ENCODE measurements at regions not wholly inside any gene's neighbourhood (a gene's known extent, or its start where the extent isn't known, plus 50 kb on each side); places are given as distances from the start of the nearest gene placed in this dataset.

- Histone ChIP-seq H3K4me3 (no peak overlapping the region), H3K4me2 (no peak overlapping the region), H3K27ac (no peak overlapping the region), H3K9me3 (no peaks in the 10 kb centered on the region), H3K4me1 (no peaks in the 10 kb centered on the region)
- ChIA-PET POLR2A (no interaction called here), CTCF (interaction anchor here (1.5 kb wide), 1 partner anchor 10 kb away, joined by 4 read pairs; no protein-coding TSS in a partner anchor)
- ATAC-seq (no peak), FAIRE-seq (no peak), DNase-seq (ENCODE audit: low read depth in 1 of 2, low spot score in 1 of 2) (no peak)
- WGBS (ENCODE audit: missing lambda C conversion rate): 27% methylated on average over 7 of the region's 7 CpGs
- TF ChIP-seq HEYL (CRISPR knock-in tag; IDR thresholded peaks at IDR 0.05) (no peak), HDAC2 (IDR thresholded peaks at IDR 0.05) (no peak), ESRRA (IDR thresholded peaks at IDR 0.05; ENCODE audit: borderline replicate concordance, low read length) (no peak), FOSL2 (IDR thresholded peaks at IDR 0.05) (no peak), FOSL2 (CRISPR knock-in tag; IDR thresholded peaks at IDR 0.05) (no peak), CHD2 (IDR thresholded peaks at IDR 0.05; ENCODE audit: low read length, partially characterized antibody) (no peak), JUNB (IDR thresholded peaks at IDR 0.05) (no peak), HOXA7 (CRISPR knock-in tag; IDR thresholded peaks at IDR 0.05) (no peak), NFE2L2 (conservative IDR thresholded peaks at IDR 0.05; ENCODE audit: low read length) (no peak), ZC3H11A (IDR thresholded peaks at IDR 0.05) (no peak), KDM1A (IDR thresholded peaks at IDR 0.05; ENCODE audit: low read depth) (no peak), EP300 (IDR thresholded peaks at IDR 0.05) (no peak), MYC (IDR thresholded peaks at IDR 0.05; ENCODE audit: borderline replicate concordance, low read length) (no peak), RFX5 (IDR thresholded peaks at IDR 0.05) (no peak), SMC3 (IDR thresholded peaks at IDR 0.05) (no peak)
These were observed 262.8 kb upstream of the UBE2E2 start for GRCh38 chr3:22940285-22940684.

DNA sequence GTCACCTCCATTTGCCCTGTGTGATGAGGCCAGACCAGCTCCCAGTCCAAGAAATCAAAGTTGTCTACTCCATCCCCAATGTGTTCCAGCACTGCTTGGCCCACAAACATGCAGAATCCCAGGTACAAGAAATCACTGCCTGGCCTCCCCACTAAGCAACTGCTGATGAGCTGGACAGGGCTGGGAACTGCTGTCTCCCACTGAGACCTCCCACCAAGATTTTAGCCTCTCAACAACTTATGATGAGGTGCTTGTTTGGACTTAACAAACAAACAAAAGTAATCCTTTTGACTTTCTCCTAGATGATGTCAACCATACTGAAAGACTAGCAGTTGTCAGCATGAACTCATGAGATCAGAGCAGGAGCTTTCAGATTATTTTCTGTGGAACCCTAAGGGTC, 260.1 kb upstream of the UBE2E2 start:
- FAIRE-seq: no peak
- Histone ChIP-seq H3K4me1 (no peaks in the 10 kb centered on the region), H3K4me3 (no peak overlapping the region), H3K27ac (no peak overlapping the region), H3K4me2 (no peak overlapping the region), H3K9me3 (no peaks in the 10 kb centered on the region)
- no peak for ATAC-seq
- CTCF ChIA-PET: interaction anchor here (0.7 to 1.0 kb wide), 2 partner anchors 10 to 56 kb away, joined by 3 to 4 read pairs; no protein-coding TSS in a partner anchor
- POLR2A ChIA-PET: no interaction called here
- TF ChIP-seq RFX5 (IDR thresholded peaks at IDR 0.05) (no peak), HDAC2 (IDR thresholded peaks at IDR 0.05) (no peak), ZC3H11A (IDR thresholded peaks at IDR 0.05) (no peak), HEYL (CRISPR knock-in tag; IDR thresholded peaks at IDR 0.05) (no peak), EHMT2 (IDR thresholded peaks at IDR 0.05; ENCODE audit: low read depth) (no peak), HOXB5 (CRISPR knock-in tag; IDR thresholded peaks at IDR 0.05) (no peak), POLR2AphosphoS2 (conservative IDR thresholded peaks at IDR 0.05; ENCODE audit: low read length) (no peak), RARB (CRISPR knock-in tag; IDR thresholded peaks at IDR 0.05) (no peak)
- TF ChIP-seq, protein P1, sequence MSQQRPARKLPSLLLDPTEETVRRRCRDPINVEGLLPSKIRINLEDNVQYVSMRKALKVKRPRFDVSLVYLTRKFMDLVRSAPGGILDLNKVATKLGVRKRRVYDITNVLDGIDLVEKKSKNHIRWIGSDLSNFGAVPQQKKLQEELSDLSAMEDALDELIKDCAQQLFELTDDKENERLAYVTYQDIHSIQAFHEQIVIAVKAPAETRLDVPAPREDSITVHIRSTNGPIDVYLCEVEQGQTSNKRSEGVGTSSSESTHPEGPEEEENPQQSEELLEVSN (IDR thresholded peaks at IDR 0.05; ENCODE audit: borderline replicate concordance, low read depth): no peak
- DNase-seq (ENCODE audit: low read depth in 1 of 2, low spot score in 1 of 2): no peak

DNA sequence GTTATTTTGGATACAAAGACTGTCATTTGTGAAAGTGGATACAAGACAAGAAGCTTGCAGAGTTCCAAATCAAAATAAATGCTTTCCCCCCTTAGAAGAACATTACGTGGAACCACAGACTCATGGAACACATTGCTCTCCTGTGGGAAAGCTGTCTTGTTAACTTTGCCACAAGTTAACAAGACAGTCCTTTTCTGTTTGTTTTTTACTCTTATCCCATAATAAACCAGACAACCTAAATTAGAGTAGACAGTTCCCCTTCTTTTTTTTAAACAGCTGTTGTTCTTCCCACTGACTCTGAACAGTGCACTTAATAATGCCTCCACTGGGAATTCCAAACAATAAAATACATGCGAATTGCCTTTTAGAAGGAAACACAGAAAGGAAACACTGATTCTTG, 255.3 kb upstream of the UBE2E2 start:
- CTCF ChIA-PET: interaction anchor here (3.4 kb wide), 1 partner anchor 13 kb away, joined by 11 read pairs; no protein-coding TSS in a partner anchor

More for the DNA sequence above, 255.3 kb upstream of the UBE2E2 start:
- ATAC-seq: no peak
- POLR2A ChIA-PET: no interaction called here
- Histone ChIP-seq H3K4me2 (no peak overlapping the region), H3K27ac (no peak overlapping the region), H3K9me3 (no peaks in the 10 kb centered on the region), H3K4me1 (no peaks in the 10 kb centered on the region), H3K4me3 (no peak overlapping the region)
- 56% methylated on average over 2 of the region's 2 CpGs for WGBS (ENCODE audit: missing lambda C conversion rate)
- no peak for DNase-seq (ENCODE audit: low read depth in 1 of 2, low spot score in 1 of 2)
- no peak for TF ChIP-seq NPAS2 (CRISPR knock-in tag; IDR thresholded peaks at IDR 0.05; ENCODE audit: borderline replicate concordance)
- TF ChIP-seq, protein P2, sequence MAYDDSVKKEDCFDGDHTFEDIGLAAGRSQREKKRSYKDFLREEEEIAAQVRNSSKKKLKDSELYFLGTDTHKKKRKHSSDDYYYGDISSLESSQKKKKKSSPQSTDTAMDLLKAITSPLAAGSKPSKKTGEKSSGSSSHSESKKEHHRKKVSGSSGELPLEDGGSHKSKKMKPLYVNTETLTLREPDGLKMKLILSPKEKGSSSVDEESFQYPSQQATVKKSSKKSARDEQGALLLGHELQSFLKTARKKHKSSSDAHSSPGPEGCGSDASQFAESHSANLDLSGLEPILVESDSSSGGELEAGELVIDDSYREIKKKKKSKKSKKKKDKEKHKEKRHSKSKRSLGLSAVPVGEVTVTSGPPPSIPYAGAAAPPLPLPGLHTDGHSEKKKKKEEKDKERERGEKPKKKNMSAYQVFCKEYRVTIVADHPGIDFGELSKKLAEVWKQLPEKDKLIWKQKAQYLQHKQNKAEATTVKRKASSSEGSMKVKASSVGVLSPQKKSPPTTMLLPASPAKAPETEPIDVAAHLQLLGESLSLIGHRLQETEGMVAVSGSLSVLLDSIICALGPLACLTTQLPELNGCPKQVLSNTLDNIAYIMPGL (CRISPR knock-in tag; IDR thresholded peaks at IDR 0.05; ENCODE audit: borderline replicate concordance): no peak
- TF ChIP-seq BHLHE40 (IDR thresholded peaks at IDR 0.05; ENCODE audit: low read depth, low read length): no peak
- TF ChIP-seq NFE2L2 (conservative IDR thresholded peaks at IDR 0.05; ENCODE audit: low read length): no peak
- TF ChIP-seq, protein P3, sequence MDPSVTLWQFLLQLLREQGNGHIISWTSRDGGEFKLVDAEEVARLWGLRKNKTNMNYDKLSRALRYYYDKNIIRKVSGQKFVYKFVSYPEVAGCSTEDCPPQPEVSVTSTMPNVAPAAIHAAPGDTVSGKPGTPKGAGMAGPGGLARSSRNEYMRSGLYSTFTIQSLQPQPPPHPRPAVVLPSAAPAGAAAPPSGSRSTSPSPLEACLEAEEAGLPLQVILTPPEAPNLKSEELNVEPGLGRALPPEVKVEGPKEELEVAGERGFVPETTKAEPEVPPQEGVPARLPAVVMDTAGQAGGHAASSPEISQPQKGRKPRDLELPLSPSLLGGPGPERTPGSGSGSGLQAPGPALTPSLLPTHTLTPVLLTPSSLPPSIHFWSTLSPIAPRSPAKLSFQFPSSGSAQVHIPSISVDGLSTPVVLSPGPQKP (IDR thresholded peaks at IDR 0.05; ENCODE audit: low read depth, low read length): no peak
- TF ChIP-seq SREBF2 (IDR thresholded peaks at IDR 0.05): no peak
- no peak for TF ChIP-seq TFCP2L1 (CRISPR knock-in tag; IDR thresholded peaks at IDR 0.05)
- no peak for TF ChIP-seq HOXB13 (CRISPR knock-in tag; IDR thresholded peaks at IDR 0.05; ENCODE audit: low read depth)
- no peak for TF ChIP-seq MAFK (IDR thresholded peaks at IDR 0.05; ENCODE audit: partially characterized antibody)
- no peak for TF ChIP-seq RARB (CRISPR knock-in tag; IDR thresholded peaks at IDR 0.05)
- TF ChIP-seq HEYL (CRISPR knock-in tag; IDR thresholded peaks at IDR 0.05): no peak
- no peak for TF ChIP-seq MAZ (IDR thresholded peaks at IDR 0.05; ENCODE audit: borderline replicate concordance, low read depth, low read length)
- no peak for TF ChIP-seq ZNF302 (CRISPR knock-in tag; IDR thresholded peaks at IDR 0.05)
- TF ChIP-seq EP300 (IDR thresholded peaks at IDR 0.05): no peak
- TF ChIP-seq TP53 (CRISPR knock-in tag; IDR thresholded peaks at IDR 0.05): no peak
- no peak for TF ChIP-seq PBX3 (IDR thresholded peaks at IDR 0.05)
- FAIRE-seq: no peak
